Hematopoietic multipotent progenitor cell treated with erythropoietin and hydrocortisone succinate and interleukin-3 and kit ligand, for 8 days (in vitro differentiated cells): ENCODE measurements at regions not wholly inside any gene's neighbourhood (a gene's known extent, or its start where the extent isn't known, plus 50 kb on each side); places are given as distances from the start of the nearest gene placed in this dataset.

Experiments used
- DNase-seq: peaks from one replicate; pipeline ENCODE4 v3.0.0-alpha.2; 2015

GRCh38 chr14:26395726-26396125 is 202.1 kb downstream of the NOVA1 start:
- no peak for DNase-seq

GRCh38 chr14:26394150-26394810 is 203.6 kb downstream of the NOVA1 start:
- DNase-seq = no peak

GRCh38 chr14:26392498-26392897 is 205.3 kb downstream of the NOVA1 start:
- DNase-seq = no peak

GRCh38 chr14:26389646-26390508 is 208.0 kb downstream of the NOVA1 start:
- DNase-seq = no peak

- DNase-seq = no peak
Observed at GRCh38 chr14:26385310-26385709, 212.5 kb downstream of the NOVA1 start.

- DNase-seq = no peak
Observed at GRCh38 chr14:26382901-26383685, 214.7 kb downstream of the NOVA1 start.

GRCh38 chr14:26381405-26381804 is 216.4 kb downstream of the NOVA1 start:
- no peak for DNase-seq

- no peak for DNase-seq
Observed at GRCh38 chr14:26380637-26381036, 217.2 kb downstream of the NOVA1 start.

GRCh38 chr14:26379951-26380350 is 217.9 kb downstream of the NOVA1 start:
- no peak for DNase-seq

- no peak for DNase-seq
Observed at GRCh38 chr14:26377150-26377549, 220.7 kb downstream of the NOVA1 start.

GRCh38 chr14:26370115-26370514 is 227.7 kb downstream of the NOVA1 start:
- DNase-seq = no peak

GRCh38 chr14:26363689-26364088 is 234.1 kb downstream of the NOVA1 start:
- no peak for DNase-seq

GRCh38 chr14:26344596-26344995 is 253.2 kb downstream of the NOVA1 start:
- no peak for DNase-seq

- DNase-seq = no peak
Observed at GRCh38 chr14:26339381-26339780, 258.5 kb downstream of the NOVA1 start.

GRCh38 chr14:26338231-26338630 is 259.6 kb downstream of the NOVA1 start:
- no peak for DNase-seq

- no peak for DNase-seq
Observed at GRCh38 chr14:26334288-26334687, 263.5 kb downstream of the NOVA1 start.

GRCh38 chr14:26332966-26333365 is 264.9 kb downstream of the NOVA1 start:
- DNase-seq = no peak

GRCh38 chr14:26330982-26331381 is 266.9 kb downstream of the NOVA1 start:
- no peak for DNase-seq

- no peak for DNase-seq
Observed at GRCh38 chr14:26328791-26329190, 269.0 kb downstream of the NOVA1 start.

- no peak for DNase-seq
Observed at GRCh38 chr14:26323869-26324268, 274.0 kb downstream of the NOVA1 start.

GRCh38 chr14:26320886-26321285 is 276.9 kb downstream of the NOVA1 start:
- DNase-seq = no peak

- no peak for DNase-seq
Observed at GRCh38 chr14:26319139-26319864, 278.5 kb downstream of the NOVA1 start.

- DNase-seq = no peak
Observed at GRCh38 chr14:26304056-26304455, 293.8 kb downstream of the NOVA1 start.
